HepG2 (cell line): ENCODE measurements at regions not wholly inside any gene's neighbourhood (a gene's known extent, or its start where the extent isn't known, plus 50 kb on each side); places are given as distances from the start of the nearest gene placed in this dataset.
A peak's percentile ranks its signal among the peaks of the same experiment; 100 is the strongest.

Source experiments
- GATAD2A ChIP-seq: IDR thresholded peaks from 2 replicates; pipeline ENCODE4 v1.6.1; 2016
- ISL2 ChIP-seq: sonication (generic); formaldehyde crosslinking; IDR thresholded peaks from 2 replicates; pipeline ENCODE4 v1.5.0; 2020; ENCODE audit warnings: missing genetic modification reagents
- MAF1 ChIP-seq: sonication (generic); formaldehyde crosslinking; IDR thresholded peaks from 2 replicates; pipeline ENCODE4 v1.5.0; 2020; ENCODE audit warnings: missing genetic modification reagents, borderline replicate concordance
- MBD4 ChIP-seq: IDR thresholded peaks from 2 replicates; pipeline ENCODE4 v1.6.1; 2012; ENCODE audit warnings: low read length, inconsistent platforms, borderline replicate concordance
- MEF2D ChIP-seq: sonication (generic); formaldehyde crosslinking; IDR thresholded peaks from 2 replicates; pipeline ENCODE4 v1.5.1; 2020; ENCODE audit warnings: mild to moderate bottlenecking, missing genetic modification reagents
- MTF2 ChIP-seq: sonication (generic); formaldehyde crosslinking; IDR thresholded peaks from 2 replicates; pipeline ENCODE4 v1.5.0; 2020; ENCODE audit warnings: missing genetic modification reagents, borderline replicate concordance
- NPAS2 ChIP-seq: sonication (generic); formaldehyde crosslinking; IDR thresholded peaks from 2 replicates; pipeline ENCODE4 v1.8.0; 2022; ENCODE audit warnings: mild to moderate bottlenecking, missing genetic modification reagents, borderline replicate concordance
- TBX2 ChIP-seq: sonication (generic); formaldehyde crosslinking; IDR thresholded peaks from 2 replicates; pipeline ENCODE4 v1.5.0; 2020; ENCODE audit warnings: missing genetic modification reagents, mild to moderate bottlenecking, borderline replicate concordance
- TMF1 ChIP-seq: sonication (generic); formaldehyde crosslinking; IDR thresholded peaks from 2 replicates; pipeline ENCODE4 v1.8.1; 2022; ENCODE audit warnings: low read depth, missing genetic modification reagents
- TOPORS ChIP-seq: sonication (generic); formaldehyde crosslinking; IDR thresholded peaks from 2 replicates; pipeline ENCODE4 v1.8.0; 2023; ENCODE audit warnings: mild to moderate bottlenecking, missing genetic modification reagents
- XRCC5 ChIP-seq: fragments of 200-400 bp; formaldehyde crosslinking; optimal IDR thresholded peaks from 2 replicates; pipeline ENCODE3; 2017; ENCODE audit warnings: mild to moderate bottlenecking, low read length
- ZFX ChIP-seq: sonication (generic); formaldehyde crosslinking; IDR thresholded peaks from 2 replicates; pipeline ENCODE4 v1.4.0; 2020; ENCODE audit warnings: mild to moderate bottlenecking, low read depth, missing genetic modification reagents, moderate library complexity
- ZNF652 ChIP-seq: IDR thresholded peaks from 2 replicates; pipeline ENCODE4 v1.6.1; 2016; ENCODE audit warnings: low read depth, borderline replicate concordance
- ZNF749 ChIP-seq: sonication (generic); formaldehyde crosslinking; IDR thresholded peaks from 2 replicates; pipeline ENCODE4 v1.8.0; 2022; ENCODE audit warnings: mild to moderate bottlenecking, missing genetic modification reagents, moderate library complexity, borderline replicate concordance
- TF ChIP-seq, protein P1 (sequence below): sonication (generic); formaldehyde crosslinking; IDR thresholded peaks from 2 replicates; pipeline ENCODE4 v1.9.0; 2021; ENCODE audit warnings: mild to moderate bottlenecking, missing genetic modification reagents
- TF ChIP-seq, protein P2 (sequence below): IDR thresholded peaks from 2 replicates; pipeline ENCODE4 v1.6.1; 2016
- TF ChIP-seq, protein P3 (sequence below): sonication (generic); formaldehyde crosslinking; IDR thresholded peaks from 2 replicates; pipeline ENCODE4 v1.9.0; 2021; ENCODE audit warnings: missing genetic modification reagents, mild to moderate bottlenecking, borderline replicate concordance
- TF ChIP-seq, protein P4 (sequence below): sonication (generic); formaldehyde crosslinking; IDR thresholded peaks from 2 replicates; pipeline ENCODE4 v1.8.0; 2022; ENCODE audit warnings: mild to moderate bottlenecking, missing genetic modification reagents, moderate library complexity
- TF ChIP-seq, protein P5 (sequence below): sonication (generic); formaldehyde crosslinking; conservative IDR thresholded peaks from 2 replicates; pipeline ENCODE4 v1.4.0; 2020; ENCODE audit warnings: missing genetic modification reagents

DNA sequence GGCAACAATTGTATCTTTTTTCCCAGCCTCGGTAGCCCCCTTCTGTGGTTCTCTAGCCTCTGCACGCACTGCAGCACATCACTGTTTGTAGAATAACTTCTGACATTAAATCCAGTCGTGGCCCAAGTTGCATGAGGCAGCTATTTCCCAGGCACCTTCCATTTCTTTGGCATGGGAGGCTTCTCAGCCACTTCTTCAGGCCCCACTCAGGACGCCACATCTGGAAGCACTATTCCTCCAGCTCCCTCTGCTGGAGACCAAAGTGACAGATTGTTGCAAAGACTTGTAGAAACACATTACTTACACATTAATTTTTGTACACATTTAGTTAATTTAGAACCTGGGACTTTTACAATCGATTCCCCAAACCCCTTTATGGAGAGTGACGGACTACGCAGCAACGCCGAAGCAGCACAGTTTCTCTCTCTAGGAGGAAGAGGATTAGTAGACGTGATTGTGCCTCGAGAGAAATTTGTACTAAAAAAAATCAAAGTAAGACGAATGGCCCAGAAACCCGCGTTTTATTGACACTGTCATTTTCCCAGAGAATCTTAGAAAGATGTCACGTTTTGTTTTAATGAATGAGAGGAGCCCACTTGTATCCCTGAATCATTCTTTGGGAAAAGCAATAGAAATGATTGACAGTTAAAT lies 57.8 kb upstream of the RGPD5 start (continued):
- TF ChIP-seq, protein P1, sequence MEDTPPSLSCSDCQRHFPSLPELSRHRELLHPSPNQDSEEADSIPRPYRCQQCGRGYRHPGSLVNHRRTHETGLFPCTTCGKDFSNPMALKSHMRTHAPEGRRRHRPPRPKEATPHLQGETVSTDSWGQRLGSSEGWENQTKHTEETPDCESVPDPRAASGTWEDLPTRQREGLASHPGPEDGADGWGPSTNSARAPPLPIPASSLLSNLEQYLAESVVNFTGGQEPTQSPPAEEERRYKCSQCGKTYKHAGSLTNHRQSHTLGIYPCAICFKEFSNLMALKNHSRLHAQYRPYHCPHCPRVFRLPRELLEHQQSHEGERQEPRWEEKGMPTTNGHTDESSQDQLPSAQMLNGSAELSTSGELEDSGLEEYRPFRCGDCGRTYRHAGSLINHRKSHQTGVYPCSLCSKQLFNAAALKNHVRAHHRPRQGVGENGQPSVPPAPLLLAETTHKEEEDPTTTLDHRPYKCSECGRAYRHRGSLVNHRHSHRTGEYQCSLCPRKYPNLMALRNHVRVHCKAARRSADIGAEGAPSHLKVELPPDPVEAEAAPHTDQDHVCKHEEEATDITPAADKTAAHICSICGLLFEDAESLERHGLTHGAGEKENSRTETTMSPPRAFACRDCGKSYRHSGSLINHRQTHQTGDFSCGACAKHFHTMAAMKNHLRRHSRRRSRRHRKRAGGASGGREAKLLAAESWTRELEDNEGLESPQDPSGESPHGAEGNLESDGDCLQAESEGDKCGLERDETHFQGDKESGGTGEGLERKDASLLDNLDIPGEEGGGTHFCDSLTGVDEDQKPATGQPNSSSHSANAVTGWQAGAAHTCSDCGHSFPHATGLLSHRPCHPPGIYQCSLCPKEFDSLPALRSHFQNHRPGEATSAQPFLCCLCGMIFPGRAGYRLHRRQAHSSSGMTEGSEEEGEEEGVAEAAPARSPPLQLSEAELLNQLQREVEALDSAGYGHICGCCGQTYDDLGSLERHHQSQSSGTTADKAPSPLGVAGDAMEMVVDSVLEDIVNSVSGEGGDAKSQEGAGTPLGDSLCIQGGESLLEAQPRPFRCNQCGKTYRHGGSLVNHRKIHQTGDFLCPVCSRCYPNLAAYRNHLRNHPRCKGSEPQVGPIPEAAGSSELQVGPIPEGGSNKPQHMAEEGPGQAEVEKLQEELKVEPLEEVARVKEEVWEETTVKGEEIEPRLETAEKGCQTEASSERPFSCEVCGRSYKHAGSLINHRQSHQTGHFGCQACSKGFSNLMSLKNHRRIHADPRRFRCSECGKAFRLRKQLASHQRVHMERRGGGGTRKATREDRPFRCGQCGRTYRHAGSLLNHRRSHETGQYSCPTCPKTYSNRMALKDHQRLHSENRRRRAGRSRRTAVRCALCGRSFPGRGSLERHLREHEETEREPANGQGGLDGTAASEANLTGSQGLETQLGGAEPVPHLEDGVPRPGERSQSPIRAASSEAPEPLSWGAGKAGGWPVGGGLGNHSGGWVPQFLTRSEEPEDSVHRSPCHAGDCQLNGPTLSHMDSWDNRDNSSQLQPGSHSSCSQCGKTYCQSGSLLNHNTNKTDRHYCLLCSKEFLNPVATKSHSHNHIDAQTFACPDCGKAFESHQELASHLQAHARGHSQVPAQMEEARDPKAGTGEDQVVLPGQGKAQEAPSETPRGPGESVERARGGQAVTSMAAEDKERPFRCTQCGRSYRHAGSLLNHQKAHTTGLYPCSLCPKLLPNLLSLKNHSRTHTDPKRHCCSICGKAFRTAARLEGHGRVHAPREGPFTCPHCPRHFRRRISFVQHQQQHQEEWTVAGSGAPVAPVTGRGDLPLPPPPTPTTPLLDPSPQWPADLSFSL (CRISPR knock-in tag), result no peak
- no peak for TF ChIP-seq MEF2D
- TF ChIP-seq ZNF749 (CRISPR knock-in tag), result no peak
- TF ChIP-seq ISL2 (CRISPR knock-in tag), result no peak
- TF ChIP-seq NPAS2 (CRISPR knock-in tag), result no peak
- TF ChIP-seq, protein P2, sequence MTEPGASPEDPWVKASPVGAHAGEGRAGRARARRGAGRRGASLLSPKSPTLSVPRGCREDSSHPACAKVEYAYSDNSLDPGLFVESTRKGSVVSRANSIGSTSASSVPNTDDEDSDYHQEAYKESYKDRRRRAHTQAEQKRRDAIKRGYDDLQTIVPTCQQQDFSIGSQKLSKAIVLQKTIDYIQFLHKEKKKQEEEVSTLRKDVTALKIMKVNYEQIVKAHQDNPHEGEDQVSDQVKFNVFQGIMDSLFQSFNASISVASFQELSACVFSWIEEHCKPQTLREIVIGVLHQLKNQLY (CRISPR knock-in tag), result no peak
- TF ChIP-seq, protein P3, sequence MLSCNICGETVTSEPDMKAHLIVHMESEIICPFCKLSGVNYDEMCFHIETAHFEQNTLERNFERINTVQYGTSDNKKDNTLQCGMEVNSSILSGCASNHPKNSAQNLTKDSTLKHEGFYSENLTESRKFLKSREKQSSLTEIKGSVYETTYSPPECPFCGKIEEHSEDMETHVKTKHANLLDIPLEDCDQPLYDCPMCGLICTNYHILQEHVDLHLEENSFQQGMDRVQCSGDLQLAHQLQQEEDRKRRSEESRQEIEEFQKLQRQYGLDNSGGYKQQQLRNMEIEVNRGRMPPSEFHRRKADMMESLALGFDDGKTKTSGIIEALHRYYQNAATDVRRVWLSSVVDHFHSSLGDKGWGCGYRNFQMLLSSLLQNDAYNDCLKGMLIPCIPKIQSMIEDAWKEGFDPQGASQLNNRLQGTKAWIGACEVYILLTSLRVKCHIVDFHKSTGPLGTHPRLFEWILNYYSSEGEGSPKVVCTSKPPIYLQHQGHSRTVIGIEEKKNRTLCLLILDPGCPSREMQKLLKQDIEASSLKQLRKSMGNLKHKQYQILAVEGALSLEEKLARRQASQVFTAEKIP (CRISPR knock-in tag), result no peak
- TF ChIP-seq, protein P4, sequence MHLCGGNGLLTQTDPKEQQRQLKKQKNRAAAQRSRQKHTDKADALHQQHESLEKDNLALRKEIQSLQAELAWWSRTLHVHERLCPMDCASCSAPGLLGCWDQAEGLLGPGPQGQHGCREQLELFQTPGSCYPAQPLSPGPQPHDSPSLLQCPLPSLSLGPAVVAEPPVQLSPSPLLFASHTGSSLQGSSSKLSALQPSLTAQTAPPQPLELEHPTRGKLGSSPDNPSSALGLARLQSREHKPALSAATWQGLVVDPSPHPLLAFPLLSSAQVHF (CRISPR knock-in tag), result no peak
- peak; percentile 35; the same call in 1 of the 2 replicates for TF ChIP-seq GATAD2A
- no peak for TF ChIP-seq MBD4
- peak; percentile 27; the same call in 1 of the 2 replicates for TF ChIP-seq ZFX (CRISPR knock-in tag)
- TF ChIP-seq, protein P5, sequence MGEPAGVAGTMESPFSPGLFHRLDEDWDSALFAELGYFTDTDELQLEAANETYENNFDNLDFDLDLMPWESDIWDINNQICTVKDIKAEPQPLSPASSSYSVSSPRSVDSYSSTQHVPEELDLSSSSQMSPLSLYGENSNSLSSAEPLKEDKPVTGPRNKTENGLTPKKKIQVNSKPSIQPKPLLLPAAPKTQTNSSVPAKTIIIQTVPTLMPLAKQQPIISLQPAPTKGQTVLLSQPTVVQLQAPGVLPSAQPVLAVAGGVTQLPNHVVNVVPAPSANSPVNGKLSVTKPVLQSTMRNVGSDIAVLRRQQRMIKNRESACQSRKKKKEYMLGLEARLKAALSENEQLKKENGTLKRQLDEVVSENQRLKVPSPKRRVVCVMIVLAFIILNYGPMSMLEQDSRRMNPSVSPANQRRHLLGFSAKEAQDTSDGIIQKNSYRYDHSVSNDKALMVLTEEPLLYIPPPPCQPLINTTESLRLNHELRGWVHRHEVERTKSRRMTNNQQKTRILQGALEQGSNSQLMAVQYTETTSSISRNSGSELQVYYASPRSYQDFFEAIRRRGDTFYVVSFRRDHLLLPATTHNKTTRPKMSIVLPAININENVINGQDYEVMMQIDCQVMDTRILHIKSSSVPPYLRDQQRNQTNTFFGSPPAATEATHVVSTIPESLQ, result no peak
- TF ChIP-seq TBX2, result peak; percentile 31; the same call in 1 of the 2 replicates
- no peak for TF ChIP-seq TMF1 (CRISPR knock-in tag)
- TF ChIP-seq TOPORS (CRISPR knock-in tag), result no peak
- TF ChIP-seq MTF2 (CRISPR knock-in tag), result no peak
- no peak for TF ChIP-seq MAF1
- no peak for TF ChIP-seq ZNF652 (CRISPR knock-in tag)
- TF ChIP-seq XRCC5, result peak; percentile 26
